Sciatic nerve (tissue), 2 donors: ENCODE measurements at regions not wholly inside any gene's neighbourhood (a gene's known extent, or its start where the extent isn't known, plus 50 kb on each side); places are given as distances from the start of the nearest gene placed in this dataset.

Source experiments
- ATAC-seq: fragments of 200-7000 bp; cut with Tn5 transposase; one replicate; pipeline ENCODE4 v1.9.1; 2020; ENCODE audit warnings: mild to moderate bottlenecking, moderate library complexity
- DNase-seq: peaks from one replicate; pipeline ENCODE4 v3.0.0-alpha.2; 2020; ENCODE audit warnings: low spot score
- intact Hi-C: fragments of 100-400 bp; cut with DNase I; formaldehyde crosslinking; loops from one replicate; pipeline ENCODE4 v1.14.2; 2022
- donor health status: DM: no; HTN: no; CAD: no.
- donor health status: DM: no; HTN: no; CAD: no.

DNA sequence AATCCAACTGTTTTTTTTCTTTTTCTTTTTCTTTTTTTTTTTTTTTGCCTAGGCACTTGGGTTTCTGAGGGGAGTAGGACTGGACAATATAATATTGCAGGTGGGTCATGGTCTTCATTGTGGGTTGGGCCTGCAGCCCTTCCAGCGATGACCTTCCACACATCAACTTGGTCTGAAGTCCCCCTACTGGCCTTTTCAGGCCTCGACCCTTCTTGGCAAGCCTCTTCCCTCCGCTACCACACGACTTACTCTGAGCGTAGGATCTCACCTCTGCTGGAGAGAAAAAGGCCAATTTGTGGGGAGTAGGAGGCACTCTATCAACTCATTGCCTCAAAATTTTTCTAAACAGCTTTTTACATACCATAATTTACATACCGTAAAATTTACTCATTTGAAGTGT, 51.1 kb upstream of the GRIK3 start:
- ATAC-seq = no peak
- intact Hi-C loops = no loop called here
- no peak for DNase-seq

GRCh38 chr1:37089750-37090149, 55.4 kb upstream of the GRIK3 start:
- ATAC-seq (no peak), DNase-seq (no peak)
- intact Hi-C loops = no loop called here

- intact Hi-C loops = no loop called here
Observed at GRCh38 chr1:37090671-37091070, 56.4 kb upstream of the GRIK3 start.

GRCh38 chr1:37092937-37093336, 58.6 kb upstream of the GRIK3 start:
- intact Hi-C loops = no loop called here

More at GRCh38 chr1:37090671-37091070, 56.4 kb upstream of the GRIK3 start:
- no peak for ATAC-seq
- no peak for DNase-seq

DNA sequence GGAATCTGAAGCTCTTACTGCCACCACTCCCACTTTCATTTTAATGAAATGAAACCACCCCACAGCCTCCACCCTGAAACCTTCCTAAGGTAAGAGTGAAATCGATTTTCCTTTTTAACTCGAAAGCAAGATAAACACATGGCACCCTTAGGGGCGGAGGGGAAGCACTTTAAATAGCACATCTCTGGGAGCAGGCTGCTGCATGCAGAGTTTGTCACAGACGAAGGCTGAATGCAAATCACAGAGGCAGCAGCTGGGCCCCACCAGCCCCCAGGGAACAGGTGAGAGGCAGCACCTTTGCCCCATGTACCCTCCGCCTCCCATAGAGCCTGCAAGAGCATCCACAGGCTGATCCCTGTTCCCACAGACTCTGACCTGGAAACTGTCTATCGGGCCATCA, 60.0 kb upstream of the GRIK3 start:
- DNase-seq (no peak), ATAC-seq (no peak)
- intact Hi-C loops = no loop called here

More at GRCh38 chr1:37092937-37093336, 58.6 kb upstream of the GRIK3 start:
- DNase-seq (no peak), ATAC-seq (no peak)

DNA sequence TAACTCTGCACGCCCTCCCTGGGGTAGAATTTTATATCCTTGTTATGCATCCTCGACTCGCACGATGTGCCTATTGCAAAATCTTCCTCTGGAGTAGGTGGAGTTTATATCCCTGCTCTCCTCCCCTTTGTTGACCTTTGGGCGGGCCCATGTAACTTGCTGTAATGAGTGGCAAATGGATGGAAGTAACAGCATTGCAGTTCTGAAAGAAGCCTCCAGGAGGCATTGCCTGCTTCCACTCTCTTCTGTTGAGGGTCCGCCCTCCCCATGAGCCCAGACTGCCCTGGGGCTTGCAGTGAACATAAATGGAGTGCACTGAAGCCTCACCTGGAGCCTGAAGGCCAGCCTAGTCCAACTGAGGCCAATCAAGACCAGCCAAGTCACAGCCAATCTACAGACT, 62.2 kb upstream of the GRIK3 start:
- DNase-seq (no peak), ATAC-seq (no peak)
- intact Hi-C loops = no loop called here

- intact Hi-C loops = no loop called here
- no peak for ATAC-seq
- DNase-seq = no peak
Observed at GRCh38 chr1:37097731-37098130, 63.4 kb upstream of the GRIK3 start.

DNA sequence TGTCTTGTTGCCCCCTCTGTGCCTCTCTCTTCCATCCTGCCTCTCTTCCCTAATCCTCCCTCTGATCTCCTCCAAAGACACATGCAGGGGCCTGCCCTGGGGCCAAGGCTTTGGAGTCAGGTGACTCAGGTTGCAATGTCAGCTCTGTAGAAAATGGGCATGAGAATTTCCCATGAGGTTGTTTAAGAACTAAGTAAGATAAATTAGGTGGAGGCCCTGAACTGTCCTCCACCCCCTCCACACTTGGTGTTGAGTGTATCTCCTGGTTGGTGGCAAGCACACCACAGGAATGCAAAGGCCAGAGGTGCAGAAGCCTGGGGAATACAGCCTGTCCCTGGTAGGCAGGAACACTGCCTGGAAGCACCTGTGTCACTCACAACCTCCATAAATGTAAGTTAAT, 63.9 kb upstream of the GRIK3 start:
- no peak for ATAC-seq
- intact Hi-C loops = no loop called here
- no peak for DNase-seq

DNA sequence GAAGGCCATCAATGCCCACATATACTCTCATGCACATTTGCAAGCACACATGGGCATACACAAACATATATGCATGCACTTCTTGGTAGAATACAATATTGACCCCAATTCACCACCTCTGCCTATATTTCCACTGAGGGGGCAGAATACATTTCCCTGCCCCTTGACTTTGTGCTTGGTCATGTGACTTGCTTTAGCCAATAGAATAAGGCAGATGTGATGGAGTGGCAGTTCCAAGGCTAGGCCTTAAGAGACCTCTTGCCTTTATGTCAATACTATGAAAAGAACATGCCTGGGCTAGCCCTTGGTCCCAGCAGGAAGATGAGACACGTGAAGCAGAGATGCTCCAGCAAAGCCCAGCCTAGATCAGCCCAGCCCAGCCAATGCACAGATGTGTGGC, 66.0 kb upstream of the GRIK3 start:
- no peak for ATAC-seq
- intact Hi-C loops = no loop called here
- DNase-seq = no peak

DNA sequence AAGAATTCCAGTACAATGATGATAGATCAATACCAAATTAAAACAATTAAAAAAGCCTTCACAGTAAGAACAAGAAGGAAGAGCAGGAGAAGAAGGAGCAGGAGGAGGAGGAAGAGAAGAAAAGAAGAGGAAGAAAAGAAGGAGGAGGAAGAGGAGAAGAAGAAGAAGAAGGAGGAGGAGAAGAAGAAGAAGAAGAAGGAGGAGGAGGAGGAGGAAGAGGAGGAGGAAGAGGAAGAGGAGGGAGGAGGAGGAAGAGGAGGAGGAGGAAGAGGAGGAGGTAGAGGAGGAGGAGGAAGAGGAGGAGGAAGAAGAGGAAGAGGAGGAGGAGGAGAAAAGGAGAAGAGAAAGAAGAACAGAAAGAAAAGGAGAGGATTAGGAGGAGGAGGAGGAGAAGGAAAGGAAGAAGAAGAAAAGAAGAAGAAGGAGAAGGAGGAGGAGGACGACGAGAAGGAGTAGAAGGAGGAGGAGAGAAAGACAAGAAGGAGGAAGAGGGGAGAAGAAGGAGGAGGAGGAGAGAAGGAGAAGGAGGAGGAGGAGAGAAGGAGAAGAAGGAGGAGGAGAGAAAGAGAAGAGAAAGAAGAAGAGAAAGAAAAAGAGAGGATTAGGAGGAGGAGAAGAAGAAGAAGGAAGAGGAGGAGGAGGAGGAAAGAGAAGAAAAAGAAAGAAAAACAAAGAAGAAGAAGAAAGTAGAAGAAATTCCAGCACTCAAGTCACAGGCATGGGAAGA, 68.5 kb upstream of the GRIK3 start:
- intact Hi-C loops = no loop called here
- DNase-seq (no peak), ATAC-seq (no peak)

DNA sequence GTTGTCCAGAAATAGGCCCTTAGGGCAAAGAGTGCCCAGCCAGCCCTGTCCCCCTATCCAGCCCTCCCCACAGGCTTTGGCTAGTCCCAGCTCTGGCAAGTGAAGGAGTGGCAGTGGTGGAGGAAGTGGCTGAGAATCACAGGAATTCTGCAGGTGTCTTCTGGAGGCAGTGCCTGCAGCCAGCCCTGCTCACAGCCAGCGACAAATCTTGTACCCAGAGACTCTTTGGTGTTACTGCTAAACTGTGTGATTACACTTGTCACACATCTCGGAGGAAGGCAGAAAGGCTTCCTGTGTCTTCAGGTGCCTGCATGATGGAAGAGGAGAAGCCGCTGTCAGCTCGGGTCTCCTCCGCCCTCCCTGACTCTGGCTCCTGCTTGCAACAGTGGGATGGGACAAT, 71.6 kb upstream of the GRIK3 start:
- intact Hi-C loops = no loop called here
- DNase-seq = no peak
- ATAC-seq = no peak

- intact Hi-C loops = no loop called here
- DNase-seq (no peak), ATAC-seq (no peak)
Observed at GRCh38 chr1:37107153-37107907, 73.0 kb upstream of the GRIK3 start.

GRCh38 chr1:37108596-37109188, 74.4 kb upstream of the GRIK3 start:
- intact Hi-C loops = no loop called here
- ATAC-seq (no peak), DNase-seq (no peak)

- intact Hi-C loops = no loop called here
- ATAC-seq (no peak), DNase-seq (no peak)
Observed at GRCh38 chr1:37112430-37112829, 78.1 kb upstream of the GRIK3 start.

GRCh38 chr1:37113285-37113997, 79.1 kb upstream of the GRIK3 start:
- ATAC-seq = no peak

DNA sequence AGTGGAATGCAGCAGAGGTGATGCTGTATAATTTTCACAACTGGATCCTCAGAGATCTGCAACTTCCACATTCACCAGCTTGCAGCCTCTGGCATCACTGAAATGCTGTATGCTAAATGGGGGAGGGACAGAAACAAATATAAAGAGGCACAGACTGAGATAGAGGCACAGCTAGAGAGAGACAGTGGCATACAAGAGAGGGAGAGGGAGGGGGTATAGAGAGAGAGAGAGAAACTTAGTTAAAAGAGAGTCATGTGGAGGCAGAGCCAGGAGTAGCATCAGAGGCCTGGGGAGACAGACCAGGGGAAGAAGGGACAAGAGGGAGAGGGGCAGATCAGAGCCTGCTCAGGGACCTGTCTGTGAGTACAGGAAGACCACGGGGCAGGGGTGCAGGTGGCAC, 84.5 kb upstream of the GRIK3 start:
- DNase-seq (no peak), ATAC-seq (no peak)
- intact Hi-C loops = no loop called here

More at GRCh38 chr1:37113285-37113997, 79.1 kb upstream of the GRIK3 start:
- intact Hi-C loops = no loop called here
- DNase-seq = no peak

- DNase-seq = no peak
- ATAC-seq = no peak
- intact Hi-C loops = no loop called here
Observed at GRCh38 chr1:37120279-37120678, 86.0 kb upstream of the GRIK3 start.

GRCh38 chr1:37123276-37124115, 89.2 kb upstream of the GRIK3 start:
- intact Hi-C loops = no loop called here
- ATAC-seq (no peak), DNase-seq (no peak)

DNA sequence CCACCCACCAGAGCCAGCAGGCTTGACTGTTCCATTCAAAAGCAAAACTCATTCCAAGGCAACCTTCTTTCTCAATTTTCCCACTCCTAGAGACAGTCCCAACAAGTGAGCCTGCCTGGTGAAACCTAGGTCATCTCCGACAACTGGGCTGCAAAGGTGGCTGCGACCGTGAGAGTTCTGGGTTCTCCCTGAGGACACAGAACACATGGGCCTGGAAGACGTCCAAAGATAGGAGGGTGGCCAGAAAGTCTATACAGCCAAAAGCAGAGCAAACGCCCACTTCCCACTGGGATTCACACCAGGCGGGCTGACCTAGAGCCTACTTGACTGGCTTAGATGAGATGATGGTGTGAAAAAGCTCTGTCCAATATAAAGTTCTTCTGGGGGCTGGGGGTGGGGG, 90.2 kb upstream of the GRIK3 start:
- intact Hi-C loops = no loop called here
- no peak for DNase-seq
- no peak for ATAC-seq
